OCI-LY1 (cell line): ENCODE measurements at regions not wholly inside any gene's neighbourhood (a gene's known extent, or its start where the extent isn't known, plus 50 kb on each side); places are given as distances from the start of the nearest gene placed in this dataset.

ENCODE experiments used
- H2AFZ ChIP-seq: fragments of 200-600 bp; sonication (generic), shearing (Covaris generic); 2 replicates; pipeline ENCODE4 v1.6.0; 2014; ENCODE audit warnings: antibody characterized with exemption, mild to moderate bottlenecking, low read length
- H3F3A ChIP-seq: fragments of 200-600 bp; sonication (generic), shearing (Covaris generic); 2 replicates; pipeline ENCODE4 v1.6.0; 2014; ENCODE audit warnings: mild to moderate bottlenecking, antibody characterized with exemption, low read length, moderate library complexity; ENCODE audit not compliant: insufficient read depth
- H3K27ac ChIP-seq: fragments of 200-600 bp; sonication (generic); 2 replicates; pipeline ENCODE4 v1.5.1; 2014; ENCODE audit warnings: low read length, mixed run types, mild to moderate bottlenecking, low read depth; ENCODE audit not compliant: poor library complexity, severe bottlenecking
- H3K27me3 ChIP-seq: fragments of 200-600 bp; sonication (generic); 2 replicates; pipeline ENCODE4 v1.6.0; 2014; ENCODE audit warnings: antibody characterized with exemption, mild to moderate bottlenecking, low read length, moderate library complexity; ENCODE audit not compliant: insufficient read depth
- H3K36me3 ChIP-seq: fragments of 200-600 bp; sonication (generic); 2 replicates; pipeline ENCODE4 v1.6.1; 2014; ENCODE audit warnings: mild to moderate bottlenecking, antibody characterized with exemption, low read length, moderate library complexity, mixed read lengths; ENCODE audit not compliant: insufficient read depth
- H3K4me1 ChIP-seq: fragments of 200-600 bp; sonication (generic); 2 replicates; pipeline ENCODE4 v1.5.1; 2014; ENCODE audit warnings: mild to moderate bottlenecking, low read length, moderate library complexity; ENCODE audit not compliant: insufficient read depth, severe bottlenecking
- H3K4me2 ChIP-seq: fragments of 200-600 bp; sonication (generic), shearing (Covaris generic); 2 replicates; pipeline ENCODE4 v1.6.1; 2014; ENCODE audit warnings: low read length
- H3K4me3 ChIP-seq: fragments of 200-600 bp; sonication (generic); 2 replicates; pipeline ENCODE4 v1.5.1; 2014; ENCODE audit warnings: low read length, low read depth, mild to moderate bottlenecking, mixed read lengths; ENCODE audit not compliant: poor library complexity, severe bottlenecking
- H3K79me2 ChIP-seq: fragments of 200-600 bp; shearing (Covaris generic); 2 replicates; pipeline ENCODE4 v1.6.1; 2016; ENCODE audit warnings: mixed run types, low read length, mixed read lengths; ENCODE audit not compliant: insufficient read depth
- H3K9ac ChIP-seq: fragments of 200-600 bp; sonication (generic), shearing (Covaris generic); 2 replicates; pipeline ENCODE4 v1.6.1; 2014; ENCODE audit warnings: mild to moderate bottlenecking, low read length, mixed read lengths
- H3K9me2 ChIP-seq: fragments of 200-600 bp; sonication (generic), shearing (Covaris generic); 2 replicates; pipeline ENCODE4 v1.6.1; 2014; ENCODE audit warnings: low read depth, mild to moderate bottlenecking, low read length, mixed read lengths
- H3K9me3 ChIP-seq: fragments of 200-600 bp; shearing (Covaris generic); 2 replicates; pipeline ENCODE4 v1.6.1; 2014; ENCODE audit warnings: low read length, mixed read lengths
- H4K20me1 ChIP-seq: fragments of 200-600 bp; sonication (generic), shearing (Covaris generic); 2 replicates; pipeline ENCODE4 v1.6.0; 2016; ENCODE audit warnings: mild to moderate bottlenecking, low read length; ENCODE audit not compliant: insufficient read depth
- EZH2 ChIP-seq: fragments of 200-600 bp; sonication (generic), shearing (Covaris generic); IDR thresholded peaks from 2 replicates; pipeline ENCODE4 v1.8.0; 2017; ENCODE audit warnings: borderline replicate concordance, mixed run types, mild to moderate bottlenecking, antibody characterized with exemption, low read length, moderate library complexity, mixed read lengths
- TF ChIP-seq, protein P1 (sequence below): fragments of 200-600 bp; sonication (generic), shearing (Covaris generic); IDR thresholded peaks from 2 replicates; pipeline ENCODE4 v1.5.1; 2017; ENCODE audit warnings: mild to moderate bottlenecking, antibody characterized with exemption, low read length, moderate library complexity, mixed read lengths

DNA sequence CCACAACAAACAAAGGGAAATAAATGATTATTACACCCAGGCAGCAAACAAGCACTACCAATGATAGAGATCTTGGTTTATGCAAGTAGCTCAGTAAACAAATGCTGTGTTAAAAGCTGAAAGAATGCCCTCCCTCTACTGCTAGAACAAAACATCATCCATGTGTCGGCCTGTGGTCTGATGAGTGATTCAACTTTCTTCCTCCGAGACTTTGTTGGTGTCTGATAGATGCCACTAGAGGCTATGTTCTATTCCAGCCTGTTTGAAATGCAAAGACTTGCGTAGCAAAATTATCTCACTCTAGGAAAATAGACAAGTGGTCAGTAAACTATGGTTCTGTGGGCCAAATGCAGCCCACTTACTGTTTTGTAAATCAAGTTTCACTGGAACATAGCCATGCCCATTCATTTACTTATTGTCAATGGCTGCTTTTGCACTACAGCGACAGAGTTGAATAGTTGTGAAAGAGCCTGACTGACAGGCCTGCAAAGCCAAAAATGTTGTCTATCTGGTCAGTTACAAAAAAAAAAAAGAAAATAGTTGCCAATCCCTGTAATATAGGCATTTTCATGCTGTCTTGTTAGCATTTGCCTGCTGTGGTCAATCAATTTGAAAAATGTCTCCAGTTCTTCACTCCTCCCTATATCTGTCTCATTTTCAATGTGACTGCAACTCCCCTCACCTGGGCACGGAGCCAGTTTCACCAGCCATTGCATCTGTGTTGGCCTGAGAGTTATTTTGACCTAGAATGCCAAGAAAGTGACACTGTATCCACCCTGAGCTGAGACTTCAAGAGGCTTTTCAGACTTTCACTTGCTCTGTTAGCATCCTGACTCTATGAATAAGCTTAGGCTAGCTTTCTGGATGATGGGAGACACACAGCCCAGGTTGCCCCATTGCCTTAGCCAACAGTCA is 544.6 kb upstream of the BTBD3 start:
- Histone ChIP-seq H3K9me3 (no peaks in the 10 kb centered on the region), H3K4me3 (no peak overlapping the region), H3K9me2 (no peaks in the 10 kb centered on the region), H3K79me2 (no peaks in the 10 kb centered on the region), H3K4me1 (no peaks in the 10 kb centered on the region), H3K27me3 (no peaks in the 10 kb centered on the region), H3K27ac (no peak overlapping the region), H3K4me2 (no peak overlapping the region), H3K36me3 (no peaks in the 10 kb centered on the region), H3K9ac (no peak overlapping the region), H4K20me1 (no peaks in the 10 kb centered on the region), H3F3A (no peaks in the 10 kb centered on the region), H2AFZ (no peak overlapping the region)
- TF ChIP-seq EZH2 = no peak
- TF ChIP-seq, protein P1, sequence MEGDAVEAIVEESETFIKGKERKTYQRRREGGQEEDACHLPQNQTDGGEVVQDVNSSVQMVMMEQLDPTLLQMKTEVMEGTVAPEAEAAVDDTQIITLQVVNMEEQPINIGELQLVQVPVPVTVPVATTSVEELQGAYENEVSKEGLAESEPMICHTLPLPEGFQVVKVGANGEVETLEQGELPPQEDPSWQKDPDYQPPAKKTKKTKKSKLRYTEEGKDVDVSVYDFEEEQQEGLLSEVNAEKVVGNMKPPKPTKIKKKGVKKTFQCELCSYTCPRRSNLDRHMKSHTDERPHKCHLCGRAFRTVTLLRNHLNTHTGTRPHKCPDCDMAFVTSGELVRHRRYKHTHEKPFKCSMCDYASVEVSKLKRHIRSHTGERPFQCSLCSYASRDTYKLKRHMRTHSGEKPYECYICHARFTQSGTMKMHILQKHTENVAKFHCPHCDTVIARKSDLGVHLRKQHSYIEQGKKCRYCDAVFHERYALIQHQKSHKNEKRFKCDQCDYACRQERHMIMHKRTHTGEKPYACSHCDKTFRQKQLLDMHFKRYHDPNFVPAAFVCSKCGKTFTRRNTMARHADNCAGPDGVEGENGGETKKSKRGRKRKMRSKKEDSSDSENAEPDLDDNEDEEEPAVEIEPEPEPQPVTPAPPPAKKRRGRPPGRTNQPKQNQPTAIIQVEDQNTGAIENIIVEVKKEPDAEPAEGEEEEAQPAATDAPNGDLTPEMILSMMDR = no peak

DNA sequence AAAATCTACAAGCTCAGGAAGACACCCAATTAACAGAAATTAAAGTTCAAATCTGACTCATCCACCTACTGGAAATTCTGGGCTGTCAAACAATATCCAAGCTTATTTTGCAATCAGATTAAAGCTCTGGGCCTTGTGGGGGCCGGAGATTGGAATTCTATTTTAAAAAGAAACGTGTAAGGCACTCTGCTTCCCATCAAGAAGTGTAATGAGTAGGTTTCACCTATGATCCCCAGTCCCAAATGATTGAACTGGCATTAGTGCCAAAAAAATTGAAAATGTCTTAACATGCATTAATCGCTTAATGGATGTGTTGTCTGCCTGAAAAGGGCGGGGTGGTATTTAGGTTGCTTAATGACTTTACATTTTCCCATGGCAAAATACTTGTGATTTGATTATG is 542.4 kb upstream of the BTBD3 start:
- no peak overlapping the region for H3K4me2 ChIP-seq
- H3K4me3 ChIP-seq = no peak overlapping the region
- no peak overlapping the region for H2AFZ ChIP-seq
- H3K9me2 ChIP-seq = no peaks in the 10 kb centered on the region
- H3K27me3 ChIP-seq = no peaks in the 10 kb centered on the region
- TF ChIP-seq, protein P1 = no peak
- no peak for TF ChIP-seq EZH2
- no peaks in the 10 kb centered on the region for H3K79me2 ChIP-seq
- no peak overlapping the region for H3K27ac ChIP-seq
- no peaks in the 10 kb centered on the region for H3K9me3 ChIP-seq
- no peaks in the 10 kb centered on the region for H3K36me3 ChIP-seq
- no peaks in the 10 kb centered on the region for H3F3A ChIP-seq
- no peaks in the 10 kb centered on the region for H3K4me1 ChIP-seq
- H4K20me1 ChIP-seq = no peaks in the 10 kb centered on the region
- H3K9ac ChIP-seq = no peak overlapping the region

GRCh38 chr20:11375966-11376365 is 541.7 kb upstream of the BTBD3 start:
- TF ChIP-seq EZH2 = no peak
- TF ChIP-seq, protein P1 = no peak
- no peak overlapping the region for H3K4me2 ChIP-seq
- H2AFZ ChIP-seq = no peak overlapping the region
- no peaks in the 10 kb centered on the region for H3K9me3 ChIP-seq
- H3K9ac ChIP-seq = no peak overlapping the region
- H3K36me3 ChIP-seq = no peaks in the 10 kb centered on the region
- no peak overlapping the region for H3K27ac ChIP-seq
- no peak overlapping the region for H3K4me3 ChIP-seq
- H4K20me1 ChIP-seq = no peaks in the 10 kb centered on the region
- no peaks in the 10 kb centered on the region for H3F3A ChIP-seq
- H3K27me3 ChIP-seq = no peaks in the 10 kb centered on the region
- H3K4me1 ChIP-seq = no peaks in the 10 kb centered on the region
- no peaks in the 10 kb centered on the region for H3K79me2 ChIP-seq
- H3K9me2 ChIP-seq = no peaks in the 10 kb centered on the region
